Sigmoid colon (tissue), 3 donors: ENCODE measurements at regions not wholly inside any gene's neighbourhood (a gene's known extent, or its start where the extent isn't known, plus 50 kb on each side); places are given as distances from the start of the nearest gene placed in this dataset.

Experiments
- CTCF ChIP-seq, 4 experiments: fragments of 450-650 bp in 3 of 4; fragments of 200-600 bp in 1 of 4; IDR thresholded peaks; one replicate each; pipeline ENCODE4 v1.5.1; 2016 to 2019; ENCODE audit warnings: antibody characterized with exemption in 4 of 4, mild to moderate bottlenecking in 3 of 4, moderate library complexity in 2 of 4
- POLR2A ChIP-seq, 2 donors: fragments of 450-650 bp; IDR thresholded peaks; one replicate each; pipeline ENCODE4 v1.6.1; 2016; ENCODE audit warnings: antibody characterized with exemption in 2 of 2, mild to moderate bottlenecking in 2 of 2, moderate library complexity in 2 of 2

DNA sequence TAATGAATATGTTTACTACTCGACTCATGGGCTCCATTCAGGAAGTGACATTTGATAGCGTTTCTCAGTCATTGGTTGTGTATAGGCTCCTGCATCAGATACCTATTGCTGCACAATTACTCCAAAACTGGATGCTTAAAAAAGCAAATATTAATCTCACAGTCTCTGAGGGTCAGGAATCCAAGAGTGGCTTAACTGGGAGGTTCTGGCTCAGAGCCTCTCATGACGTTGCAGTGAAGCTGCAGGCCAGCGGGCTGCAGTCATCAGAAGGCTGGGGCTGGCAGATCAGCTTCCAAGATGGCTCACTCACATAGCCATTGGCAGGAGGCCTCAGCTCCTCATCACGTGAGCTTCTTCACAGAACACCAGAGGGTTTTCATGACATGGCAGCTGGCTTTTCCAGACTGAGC is 525.1 kb upstream of the NBEA start:
- TF ChIP-seq CTCF (IDR thresholded peaks at IDR 0.05) (no peak), POLR2A (IDR thresholded peaks at IDR 0.05) (no peak)
